ENCODE measurements at regions not wholly inside any gene's neighbourhood (a gene's known extent, or its start where the extent isn't known, plus 50 kb on each side); places are given as distances from the start of the nearest gene placed in this dataset.

- no peak for TF ChIP-seq EZH2 (IDR thresholded peaks at IDR 0.05; ENCODE audit: low read length, missing control alignments)
- TF ChIP-seq CTCF (conservative IDR thresholded peaks at IDR 0.05 in 1 of 2, IDR thresholded peaks at IDR 0.05 in 1 of 2; ENCODE audit: low read depth in 1 of 2, low read length in 2 of 2), result no peak
Observed at GRCh38 chr11:95713428-95713827, 76.2 kb downstream of the FAM76B start.
